ENCODE measurements at regions not wholly inside any gene's neighbourhood (a gene's known extent, or its start where the extent isn't known, plus 50 kb on each side); places are given as distances from the start of the nearest gene placed in this dataset.

GRCh38 chr3:34301313-34301712, 502.9 kb downstream of the PDCD6IP start:
- TF ChIP-seq POLR2A (IDR thresholded peaks at IDR 0.05) (no peak), CTCF (IDR thresholded peaks at IDR 0.05) (no peak)

Measured in lower leg skin (tissue), 3 donors.